Smooth muscle cell (in vitro differentiated cells): ENCODE measurements at regions not wholly inside any gene's neighbourhood (a gene's known extent, or its start where the extent isn't known, plus 50 kb on each side); places are given as distances from the start of the nearest gene placed in this dataset.

Source experiments
- DNase-seq: peaks from one replicate; lab custom pipeline; 2025; ENCODE audit not compliant: unreplicated experiment; lab: John Stamatoyannopoulos, UW
- H2AFZ ChIP-seq: fragments of 200-600 bp; sonication (generic); 2 replicates; pipeline ENCODE4 v1.6.0; 2016; ENCODE audit warnings: antibody characterized with exemption, low read depth, mild to moderate bottlenecking
- H3F3A ChIP-seq: fragments of 200-600 bp; sonication (generic); 2 replicates; pipeline ENCODE4 v1.6.0; 2017; ENCODE audit warnings: antibody characterized with exemption, low read depth
- H3K27ac ChIP-seq: fragments of 200-600 bp; sonication (generic); 2 replicates; pipeline ENCODE4 v1.5.1; 2016; ENCODE audit warnings: low read depth, mild to moderate bottlenecking
- H3K27me3 ChIP-seq: fragments of 200-600 bp; sonication (generic); 2 replicates; pipeline ENCODE4 v1.6.1; 2016; ENCODE audit warnings: low read depth, mild to moderate bottlenecking
- H3K36me3 ChIP-seq: fragments of 200-600 bp; sonication (generic); 2 replicates; pipeline ENCODE4 v1.5.1; 2016; ENCODE audit warnings: low read depth
- H3K4me1 ChIP-seq: fragments of 200-600 bp; sonication (generic); 2 replicates; pipeline ENCODE4 v1.5.1; 2016; ENCODE audit warnings: low read depth
- H3K4me2 ChIP-seq: fragments of 200-600 bp; sonication (generic); 2 replicates; pipeline ENCODE4 v1.6.0; 2016; ENCODE audit warnings: mild to moderate bottlenecking
- H3K4me3 ChIP-seq: fragments of 200-600 bp; sonication (generic); 2 replicates; pipeline ENCODE4 v1.5.1; 2016; ENCODE audit warnings: mild to moderate bottlenecking
- H3K79me2 ChIP-seq: fragments of 200-600 bp; sonication (generic); 2 replicates; pipeline ENCODE4 v1.6.0; 2016; ENCODE audit warnings: low read depth, mild to moderate bottlenecking
- H3K9ac ChIP-seq: fragments of 200-600 bp; sonication (generic); 2 replicates; pipeline ENCODE4 v1.6.0; 2016; ENCODE audit warnings: low read depth
- H3K9me3 ChIP-seq: fragments of 200-600 bp; sonication (generic); replicated peaks from 2 replicates; pipeline ENCODE4 v1.5.1; 2016; ENCODE audit warnings: low read depth
- H4K20me1 ChIP-seq: fragments of 200-600 bp; sonication (generic); 2 replicates; pipeline ENCODE4 v1.6.0; 2016; ENCODE audit warnings: low read depth
- CTCF ChIP-seq: fragments of 200-600 bp; sonication (generic); IDR thresholded peaks from 2 replicates; pipeline ENCODE4 v1.5.1; 2017; ENCODE audit warnings: borderline replicate concordance, mild to moderate bottlenecking, antibody characterized with exemption; ENCODE audit not compliant: insufficient read depth, poor library complexity, severe bottlenecking
- WGBS: methylation state at CpG from one replicate; pipeline ENCODE4 v1.1.7; 2016; ENCODE audit warnings: low lambda C conversion rate; 5-methylcytosine and 5-hydroxymethylcytosine counted together

- Histone ChIP-seq H3K79me2 (no peaks in the 10 kb centered on the region), H3K4me1 (no peaks in the 10 kb centered on the region), H4K20me1 (no peaks in the 10 kb centered on the region), H3K9ac (no peak overlapping the region), H3F3A (no peaks in the 10 kb centered on the region), H3K36me3 (no peaks in the 10 kb centered on the region), H3K27me3 (peaks cover 71% of the 10 kb centered on the region), H3K4me2 (no peak overlapping the region), H2AFZ (no peak overlapping the region), H3K27ac (no peak overlapping the region), H3K9me3 (no peaks in the 10 kb centered on the region), H3K4me3 (no peak overlapping the region)
- WGBS: 90% methylated on average over 7 of the region's 7 CpGs
- DNase-seq: no peak
- no peak for TF ChIP-seq CTCF
Observed at GRCh38 chr16:54544553-54545180, 258.1 kb upstream of the IRX3 start.

- no peak for DNase-seq
- no peaks in the 10 kb centered on the region for H3K9me3 ChIP-seq
- H2AFZ ChIP-seq: no peak overlapping the region
- peaks cover 79% of the 10 kb centered on the region for H3K27me3 ChIP-seq
- H3K9ac ChIP-seq: no peak overlapping the region
- H4K20me1 ChIP-seq: no peaks in the 10 kb centered on the region
- H3K79me2 ChIP-seq: no peaks in the 10 kb centered on the region
- no peak for TF ChIP-seq CTCF
- no peaks in the 10 kb centered on the region for H3F3A ChIP-seq
- H3K4me2 ChIP-seq: no peak overlapping the region
- no peaks in the 10 kb centered on the region for H3K36me3 ChIP-seq
- H3K4me3 ChIP-seq: no peak overlapping the region
- 79% methylated on average over 13 of the region's 13 CpGs for WGBS
- H3K4me1 ChIP-seq: no peaks in the 10 kb centered on the region
- no peak overlapping the region for H3K27ac ChIP-seq
Observed at GRCh38 chr16:54542805-54543505, 256.4 kb upstream of the IRX3 start.

- Histone ChIP-seq H3K4me2 (no peak overlapping the region), H4K20me1 (no peaks in the 10 kb centered on the region), H3K36me3 (no peaks in the 10 kb centered on the region), H3K4me1 (no peaks in the 10 kb centered on the region), H3K27me3 (peaks cover 58% of the 10 kb centered on the region), H3K79me2 (no peaks in the 10 kb centered on the region), H3F3A (no peaks in the 10 kb centered on the region), H2AFZ (no peak overlapping the region), H3K9ac (no peak overlapping the region), H3K27ac (no peak overlapping the region), H3K4me3 (no peak overlapping the region), H3K9me3 (no peaks in the 10 kb centered on the region)
- no peak for TF ChIP-seq CTCF
- 90% methylated on average over 15 of the region's 15 CpGs for WGBS
- no peak for DNase-seq
Observed at GRCh38 chr16:54540525-54541180, 254.1 kb upstream of the IRX3 start.
